Smooth muscle cell (in vitro differentiated cells): ENCODE measurements at regions not wholly inside any gene's neighbourhood (a gene's known extent, or its start where the extent isn't known, plus 50 kb on each side); places are given as distances from the start of the nearest gene placed in this dataset.

ENCODE experiments used
- DNase-seq: peaks from one replicate; lab custom pipeline; 2025; ENCODE audit not compliant: unreplicated experiment; lab: John Stamatoyannopoulos, UW
- H2AFZ ChIP-seq: fragments of 200-600 bp; sonication (generic); 2 replicates; pipeline ENCODE4 v1.6.0; 2016; ENCODE audit warnings: antibody characterized with exemption, low read depth, mild to moderate bottlenecking
- H3F3A ChIP-seq: fragments of 200-600 bp; sonication (generic); 2 replicates; pipeline ENCODE4 v1.6.0; 2017; ENCODE audit warnings: antibody characterized with exemption, low read depth
- H3K27ac ChIP-seq: fragments of 200-600 bp; sonication (generic); 2 replicates; pipeline ENCODE4 v1.5.1; 2016; ENCODE audit warnings: low read depth, mild to moderate bottlenecking
- H3K27me3 ChIP-seq: fragments of 200-600 bp; sonication (generic); 2 replicates; pipeline ENCODE4 v1.6.1; 2016; ENCODE audit warnings: low read depth, mild to moderate bottlenecking
- H3K36me3 ChIP-seq: fragments of 200-600 bp; sonication (generic); 2 replicates; pipeline ENCODE4 v1.5.1; 2016; ENCODE audit warnings: low read depth
- H3K4me1 ChIP-seq: fragments of 200-600 bp; sonication (generic); 2 replicates; pipeline ENCODE4 v1.5.1; 2016; ENCODE audit warnings: low read depth
- H3K4me2 ChIP-seq: fragments of 200-600 bp; sonication (generic); 2 replicates; pipeline ENCODE4 v1.6.0; 2016; ENCODE audit warnings: mild to moderate bottlenecking
- H3K4me3 ChIP-seq: fragments of 200-600 bp; sonication (generic); 2 replicates; pipeline ENCODE4 v1.5.1; 2016; ENCODE audit warnings: mild to moderate bottlenecking
- H3K79me2 ChIP-seq: fragments of 200-600 bp; sonication (generic); 2 replicates; pipeline ENCODE4 v1.6.0; 2016; ENCODE audit warnings: low read depth, mild to moderate bottlenecking
- H3K9ac ChIP-seq: fragments of 200-600 bp; sonication (generic); 2 replicates; pipeline ENCODE4 v1.6.0; 2016; ENCODE audit warnings: low read depth
- H3K9me3 ChIP-seq: fragments of 200-600 bp; sonication (generic); replicated peaks from 2 replicates; pipeline ENCODE4 v1.5.1; 2016; ENCODE audit warnings: low read depth
- H4K20me1 ChIP-seq: fragments of 200-600 bp; sonication (generic); 2 replicates; pipeline ENCODE4 v1.6.0; 2016; ENCODE audit warnings: low read depth
- WGBS: methylation state at CpG from one replicate; pipeline ENCODE4 v1.1.7; 2016; ENCODE audit warnings: low lambda C conversion rate; 5-methylcytosine and 5-hydroxymethylcytosine counted together
- TF ChIP-seq, protein P1 (sequence below): fragments of 200-600 bp; sonication (generic); IDR thresholded peaks from 2 replicates; pipeline ENCODE4 v1.5.1; 2017; ENCODE audit warnings: borderline replicate concordance, mild to moderate bottlenecking, antibody characterized with exemption; ENCODE audit not compliant: insufficient read depth, poor library complexity, severe bottlenecking

DNA sequence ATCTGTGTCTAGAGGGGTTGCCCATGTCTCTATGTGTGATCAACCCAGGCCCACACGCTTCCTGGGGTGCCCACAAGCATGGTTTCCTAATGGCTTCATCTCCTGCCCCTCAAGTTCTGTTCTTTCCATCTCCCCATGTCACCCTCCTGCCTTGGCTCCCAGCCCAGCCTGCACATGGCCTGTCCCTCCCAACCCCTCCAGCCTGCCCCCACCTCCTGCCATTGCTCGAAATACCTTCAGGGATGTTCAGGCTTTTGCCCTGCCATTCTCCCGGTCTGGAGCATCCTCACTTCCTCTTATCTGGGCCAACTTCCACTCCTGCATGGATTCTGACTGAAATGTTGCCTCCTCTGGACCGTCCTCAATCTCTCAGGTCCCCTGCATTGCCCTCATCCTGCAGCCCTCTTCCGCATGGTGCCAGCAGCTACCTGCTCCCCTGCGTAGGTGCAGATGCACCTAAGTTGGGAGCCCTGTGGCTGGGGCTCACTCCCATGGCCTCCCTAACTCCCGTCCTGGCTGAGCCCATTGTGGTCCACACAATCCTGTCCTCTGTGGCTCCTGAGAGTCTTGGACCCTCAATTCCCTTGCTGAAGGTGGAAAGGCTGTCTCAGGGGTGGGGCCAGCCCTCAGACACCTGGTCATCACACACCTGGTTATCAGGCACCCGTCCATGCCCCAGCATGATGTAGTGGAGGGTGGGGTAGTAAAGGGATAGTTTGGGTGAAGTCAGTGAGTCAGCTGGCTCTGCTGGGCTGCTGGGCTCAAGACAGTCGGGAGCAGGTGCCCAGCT lies 152.1 kb downstream of the URI1 start:
- no peak for DNase-seq
- TF ChIP-seq, protein P1, sequence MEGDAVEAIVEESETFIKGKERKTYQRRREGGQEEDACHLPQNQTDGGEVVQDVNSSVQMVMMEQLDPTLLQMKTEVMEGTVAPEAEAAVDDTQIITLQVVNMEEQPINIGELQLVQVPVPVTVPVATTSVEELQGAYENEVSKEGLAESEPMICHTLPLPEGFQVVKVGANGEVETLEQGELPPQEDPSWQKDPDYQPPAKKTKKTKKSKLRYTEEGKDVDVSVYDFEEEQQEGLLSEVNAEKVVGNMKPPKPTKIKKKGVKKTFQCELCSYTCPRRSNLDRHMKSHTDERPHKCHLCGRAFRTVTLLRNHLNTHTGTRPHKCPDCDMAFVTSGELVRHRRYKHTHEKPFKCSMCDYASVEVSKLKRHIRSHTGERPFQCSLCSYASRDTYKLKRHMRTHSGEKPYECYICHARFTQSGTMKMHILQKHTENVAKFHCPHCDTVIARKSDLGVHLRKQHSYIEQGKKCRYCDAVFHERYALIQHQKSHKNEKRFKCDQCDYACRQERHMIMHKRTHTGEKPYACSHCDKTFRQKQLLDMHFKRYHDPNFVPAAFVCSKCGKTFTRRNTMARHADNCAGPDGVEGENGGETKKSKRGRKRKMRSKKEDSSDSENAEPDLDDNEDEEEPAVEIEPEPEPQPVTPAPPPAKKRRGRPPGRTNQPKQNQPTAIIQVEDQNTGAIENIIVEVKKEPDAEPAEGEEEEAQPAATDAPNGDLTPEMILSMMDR: no peak
- WGBS: 88% methylated on average over 9 of the region's 9 CpGs

DNA sequence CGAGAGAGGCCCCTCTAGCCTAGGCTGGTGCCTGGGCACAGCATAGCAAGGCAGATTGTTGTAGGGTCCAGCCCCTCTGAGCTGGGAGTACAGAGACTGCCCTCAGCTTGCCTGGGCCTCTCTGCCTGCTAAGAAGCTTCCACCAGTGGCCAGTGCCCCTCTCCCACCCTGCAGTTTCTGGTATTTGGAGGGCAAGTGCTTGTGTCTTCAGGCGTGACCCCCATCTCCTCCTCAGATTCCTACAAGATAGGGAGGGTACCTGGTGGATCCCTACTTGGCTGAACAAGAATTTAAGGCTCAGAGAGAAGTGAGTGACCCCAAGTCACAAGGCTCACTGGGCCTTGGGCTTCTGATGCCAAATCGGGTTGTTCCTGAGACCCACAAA lies 152.7 kb downstream of the URI1 start:
- Histone ChIP-seq H2AFZ (no peak overlapping the region), H3K27me3 (no peaks in the 10 kb centered on the region), H3K9ac (no peak overlapping the region), H3K27ac (no peak overlapping the region), H3K4me3 (no peak overlapping the region), H4K20me1 (no peaks in the 10 kb centered on the region), H3K4me1 (no peaks in the 10 kb centered on the region), H3K9me3 (no peaks in the 10 kb centered on the region), H3K4me2 (no peak overlapping the region), H3K36me3 (no peaks in the 10 kb centered on the region), H3K79me2 (no peaks in the 10 kb centered on the region), H3F3A (no peaks in the 10 kb centered on the region)
- TF ChIP-seq, protein P1: no peak
- WGBS: 83% methylated on average over 3 of the region's 3 CpGs
- no peak for DNase-seq

More for the DNA sequence above, 152.1 kb downstream of the URI1 start:
- no peaks in the 10 kb centered on the region for H3K4me1 ChIP-seq
- H3K9me3 ChIP-seq: no peaks in the 10 kb centered on the region
- H3K36me3 ChIP-seq: no peaks in the 10 kb centered on the region
- H3K79me2 ChIP-seq: no peaks in the 10 kb centered on the region
- no peak overlapping the region for H3K4me2 ChIP-seq
- no peak overlapping the region for H3K9ac ChIP-seq
- H2AFZ ChIP-seq: no peak overlapping the region
- no peak overlapping the region for H3K4me3 ChIP-seq
- no peaks in the 10 kb centered on the region for H3K27me3 ChIP-seq
- H4K20me1 ChIP-seq: no peaks in the 10 kb centered on the region
- no peak overlapping the region for H3K27ac ChIP-seq
- no peaks in the 10 kb centered on the region for H3F3A ChIP-seq

DNA sequence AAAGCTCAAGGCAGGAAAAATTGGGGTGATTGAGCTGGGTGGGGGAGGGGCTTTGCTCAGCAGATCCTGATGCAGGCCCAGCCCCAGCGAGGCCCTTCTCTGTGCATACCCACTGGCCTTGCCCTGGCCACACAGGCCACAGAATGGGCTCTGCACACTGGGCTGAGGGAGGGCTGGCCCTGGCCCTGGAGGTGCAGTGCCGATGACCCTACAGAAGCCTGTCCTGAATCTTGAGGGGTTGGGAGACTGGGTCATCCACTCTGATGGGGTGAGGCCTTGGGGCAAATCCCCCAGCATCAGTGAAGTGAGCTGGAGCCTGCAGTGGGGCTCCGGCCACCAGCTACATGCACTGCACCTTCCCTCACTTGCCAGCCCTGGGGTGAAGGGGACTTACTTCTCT lies 153.1 kb downstream of the URI1 start:
- H3K9me3 ChIP-seq: no peaks in the 10 kb centered on the region
- H4K20me1 ChIP-seq: no peaks in the 10 kb centered on the region
- no peaks in the 10 kb centered on the region for H3K79me2 ChIP-seq
- H3K27me3 ChIP-seq: no peaks in the 10 kb centered on the region
- H3K27ac ChIP-seq: no peak overlapping the region
- no peak for DNase-seq
- TF ChIP-seq, protein P1: no peak
- no peaks in the 10 kb centered on the region for H3F3A ChIP-seq
- no peak overlapping the region for H3K4me2 ChIP-seq
- WGBS: 91% methylated on average over 3 of the region's 3 CpGs
- no peaks in the 10 kb centered on the region for H3K36me3 ChIP-seq
- no peak overlapping the region for H2AFZ ChIP-seq
- H3K4me3 ChIP-seq: no peak overlapping the region
- no peak overlapping the region for H3K9ac ChIP-seq
- H3K4me1 ChIP-seq: no peaks in the 10 kb centered on the region
